Aorta (tissue), 5 donors: ENCODE measurements at regions not wholly inside any gene's neighbourhood (a gene's known extent, or its start where the extent isn't known, plus 50 kb on each side); places are given as distances from the start of the nearest gene placed in this dataset.

Source experiments
- ATAC-seq: fragments of 200-7000 bp; cut with Tn5 transposase; one replicate; pipeline ENCODE4 v1.9.1; 2022; ENCODE audit warnings: moderate library complexity; ENCODE audit not compliant: low FRiP score
- DNase-seq, 2 donors: peaks; one replicate each; pipeline ENCODE4 v3.0.0-alpha.2; 2020
- H3K27ac ChIP-seq, 2 donors: one replicate each; pipeline ENCODE4 v1.5.1; 2013; ENCODE audit warnings: low read length in 2 of 2, mild to moderate bottlenecking in 2 of 2, moderate library complexity in 2 of 2, control low read depth in 1 of 2, inconsistent platforms in 1 of 2, low read depth in 1 of 2
- H3K27me3 ChIP-seq, 2 donors: one replicate each; pipeline ENCODE4 v1.6.1; 2013; ENCODE audit warnings: control low read depth in 1 of 2, low read length in 1 of 2, mild to moderate bottlenecking in 1 of 2, moderate library complexity in 1 of 2; ENCODE audit not compliant: insufficient read depth in 2 of 2, control insufficient read depth in 1 of 2
- H3K36me3 ChIP-seq, 2 donors: one replicate each; pipeline ENCODE4 v1.6.1; 2013; ENCODE audit warnings: control low read depth in 1 of 2, low read length in 1 of 2, mild to moderate bottlenecking in 1 of 2; ENCODE audit not compliant: insufficient read depth in 2 of 2, control insufficient read depth in 1 of 2
- H3K4me1 ChIP-seq, 2 donors: one replicate each; pipeline ENCODE4 v1.6.1; 2013; ENCODE audit warnings: low read length in 2 of 2, control low read depth in 1 of 2, mild to moderate bottlenecking in 1 of 2, moderate library complexity in 1 of 2; ENCODE audit not compliant: insufficient read depth in 2 of 2, control insufficient read depth in 1 of 2
- H3K4me3 ChIP-seq, 2 donors: one replicate each; pipeline ENCODE4 v1.5.1; 2013; ENCODE audit warnings: low read length in 2 of 2, control low read depth in 1 of 2, mild to moderate bottlenecking in 1 of 2
- H3K9me3 ChIP-seq: one replicate; pipeline ENCODE4 v1.6.1; 2013; ENCODE audit warnings: mild to moderate bottlenecking, low read length; ENCODE audit not compliant: control insufficient read depth
- WGBS, 2 donors: extraction: QIAGEN DNeasy Blood & Tissue Kit; methylation state at CpG; one replicate each; pipeline ENCODE4 v1.1.7; 2013; 5-methylcytosine and 5-hydroxymethylcytosine counted together
- intact Hi-C, 2 donors: fragments of 100-400 bp; cut with DNase I; formaldehyde crosslinking; loops; one replicate each; pipeline versions ENCODE4 v1.14.2 to v1.15.0; 2022
- donor health status: healthy with polysubstance abuse.
- donor health status: Bipolar disorder and iron deficiency.
- donor health status: DM: no; HTN: no; CAD: no.
- donor health status: DM: no; HTN: no; CAD: no.
- donor health status: DM: yes; HTN: yes; CAD: no.

- WGBS, 2 donors, result 91 to 93% methylated on average over 1 of the region's 1 CpG
- H3K36me3 ChIP-seq, result no peaks in the 10 kb centered on the region
- no peaks in the 10 kb centered on the region for H3K9me3 ChIP-seq
- ATAC-seq (no peak), DNase-seq (no peak)
- H3K4me3 ChIP-seq, result no peak overlapping the region
- no peaks in the 10 kb centered on the region for H3K4me1 ChIP-seq
- no peaks in the 10 kb centered on the region for H3K27me3 ChIP-seq
- H3K27ac ChIP-seq, result no peak overlapping the region
- intact Hi-C loops, result no loop called here
These were observed 91.7 kb downstream of the MDH1 start for GRCh38 chr2:63680455-63680854.

DNA sequence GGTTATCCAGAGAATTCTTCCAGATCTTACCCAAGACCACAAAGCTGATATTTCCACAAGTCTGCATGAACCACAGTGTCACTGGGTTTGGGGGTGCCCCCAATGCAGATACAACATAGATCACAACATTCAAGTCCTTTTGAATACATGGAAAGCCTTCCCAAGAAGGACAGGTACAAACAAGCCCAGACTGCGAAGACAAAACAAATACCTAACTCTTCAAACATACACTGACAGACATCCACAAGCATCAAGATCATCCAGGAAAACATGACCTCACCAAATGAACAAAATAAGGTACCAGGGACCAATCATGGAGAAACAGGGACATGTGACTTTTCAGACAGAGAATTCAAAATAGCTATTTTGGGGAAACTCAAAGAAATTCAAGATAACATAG, 93.1 kb downstream of the MDH1 start:
- ATAC-seq, result no peak
- H3K9me3 ChIP-seq, result no peaks in the 10 kb centered on the region
- no peaks in the 10 kb centered on the region for H3K36me3 ChIP-seq
- H3K27me3 ChIP-seq, result no peaks in the 10 kb centered on the region
- 96 to 100% methylated on average over 1 of the region's 1 CpG for whole genome bisulfite sequencing, 2 donors
- H3K4me3 ChIP-seq, result no peak overlapping the region
- intact Hi-C loops, result no loop called here
- H3K4me1 ChIP-seq, result no peaks in the 10 kb centered on the region
- no peak overlapping the region for H3K27ac ChIP-seq
- no peak for DNase-seq

GRCh38 chr2:63692002-63692606, 103.3 kb downstream of the MDH1 start:
- DNase-seq (no peak), ATAC-seq (no peak)
- H3K27me3 ChIP-seq, result no peaks in the 10 kb centered on the region
- no peak overlapping the region for H3K4me3 ChIP-seq
- H3K9me3 ChIP-seq, result no peaks in the 10 kb centered on the region
- no peaks in the 10 kb centered on the region for H3K36me3 ChIP-seq
- WGBS, 2 donors, result 0 to 2% methylated on average over 1 of the region's 1 CpG
- H3K4me1 ChIP-seq, result no peaks in the 10 kb centered on the region
- intact Hi-C loops, result loop anchor here in 1 of 2 donors (5.0 kb wide), 1 partner anchor 170 kb away; no protein-coding TSS in a partner anchor
- H3K27ac ChIP-seq, result no peak overlapping the region

- H3K4me1 ChIP-seq, result no peaks in the 10 kb centered on the region
- intact Hi-C loops, result loop anchor here (5.0 kb wide), 2 partner anchors 147 to 167 kb away; partner anchors contain the start of gene UGP2 (in 1 of the 2)
- no peak overlapping the region for H3K27ac ChIP-seq
These were observed 106.8 kb downstream of the MDH1 start for GRCh38 chr2:63695583-63695982.

DNA sequence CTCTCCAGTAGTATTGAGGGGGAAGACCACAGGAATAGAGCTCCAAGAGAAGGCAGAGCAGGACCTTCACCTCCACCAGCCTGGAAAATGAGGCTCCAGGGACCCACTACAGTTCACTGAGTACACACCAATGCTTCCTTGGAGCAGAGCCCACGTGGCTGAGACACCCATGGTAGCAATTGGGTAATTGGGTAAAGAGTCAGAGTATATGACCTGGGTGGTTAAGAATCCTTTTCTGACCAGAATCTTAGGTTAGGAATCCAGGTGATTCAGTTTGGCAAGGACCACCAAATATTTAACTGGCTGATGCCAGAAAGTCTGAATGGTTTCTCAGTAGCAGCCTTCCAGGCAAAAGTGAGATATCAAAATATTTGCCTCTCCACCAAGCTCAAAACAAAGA, 107.7 kb downstream of the MDH1 start:
- Histone ChIP-seq H3K36me3 (no peaks in the 10 kb centered on the region), H3K27ac (no peak overlapping the region), H3K27me3 (no peaks in the 10 kb centered on the region), H3K9me3 (no peaks in the 10 kb centered on the region), H3K4me1 (no peaks in the 10 kb centered on the region), H3K4me3 (no peak overlapping the region)
- no peak for DNase-seq
- WGBS, 2 donors, result 72 to 80% methylated on average over 1 of the region's 1 CpG
- intact Hi-C loops, result loop anchor here (5.0 kb wide), 2 partner anchors 146 to 166 kb away; partner anchors contain the start of gene UGP2 (in 1 of the 2)
- ATAC-seq, result no peak

More at GRCh38 chr2:63695583-63695982, 106.8 kb downstream of the MDH1 start:
- H3K4me3 ChIP-seq, result no peak overlapping the region
- ATAC-seq, result no peak
- H3K36me3 ChIP-seq, result no peaks in the 10 kb centered on the region
- H3K9me3 ChIP-seq, result no peaks in the 10 kb centered on the region
- no peaks in the 10 kb centered on the region for H3K27me3 ChIP-seq
- DNase-seq, result no peak

DNA sequence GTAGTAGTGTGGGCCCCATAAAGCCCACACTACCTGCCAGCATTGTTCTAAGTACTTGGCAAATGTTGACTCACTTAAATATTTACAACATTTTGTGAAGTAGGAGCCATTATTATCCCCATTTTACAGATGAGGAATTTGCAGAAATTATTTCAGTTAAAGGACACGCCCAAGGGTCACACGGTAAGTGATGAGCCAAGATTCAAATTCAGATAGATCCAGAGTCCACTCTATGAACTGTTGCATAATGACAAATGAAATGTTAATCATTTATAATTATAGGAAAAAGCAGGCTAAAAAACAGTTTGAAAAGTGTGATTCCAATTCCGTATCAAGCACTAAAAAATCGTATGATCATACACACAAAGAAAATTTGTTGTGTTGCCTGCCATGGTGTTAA, 108.4 kb downstream of the MDH1 start:
- Histone ChIP-seq H3K36me3 (no peaks in the 10 kb centered on the region), H3K9me3 (no peaks in the 10 kb centered on the region), H3K4me1 (no peaks in the 10 kb centered on the region), H3K27me3 (no peaks in the 10 kb centered on the region), H3K4me3 (no peak overlapping the region), H3K27ac (no peak overlapping the region)
- intact Hi-C loops, result loop anchor here (5.0 kb wide), 2 partner anchors 145 to 165 kb away; partner anchors contain the start of gene UGP2 (in 1 of the 2)
- WGBS, 2 donors, result 93 to 96% methylated on average over 4 of the region's 4 CpGs
- ATAC-seq, result no peak
- no peak for DNase-seq

DNA sequence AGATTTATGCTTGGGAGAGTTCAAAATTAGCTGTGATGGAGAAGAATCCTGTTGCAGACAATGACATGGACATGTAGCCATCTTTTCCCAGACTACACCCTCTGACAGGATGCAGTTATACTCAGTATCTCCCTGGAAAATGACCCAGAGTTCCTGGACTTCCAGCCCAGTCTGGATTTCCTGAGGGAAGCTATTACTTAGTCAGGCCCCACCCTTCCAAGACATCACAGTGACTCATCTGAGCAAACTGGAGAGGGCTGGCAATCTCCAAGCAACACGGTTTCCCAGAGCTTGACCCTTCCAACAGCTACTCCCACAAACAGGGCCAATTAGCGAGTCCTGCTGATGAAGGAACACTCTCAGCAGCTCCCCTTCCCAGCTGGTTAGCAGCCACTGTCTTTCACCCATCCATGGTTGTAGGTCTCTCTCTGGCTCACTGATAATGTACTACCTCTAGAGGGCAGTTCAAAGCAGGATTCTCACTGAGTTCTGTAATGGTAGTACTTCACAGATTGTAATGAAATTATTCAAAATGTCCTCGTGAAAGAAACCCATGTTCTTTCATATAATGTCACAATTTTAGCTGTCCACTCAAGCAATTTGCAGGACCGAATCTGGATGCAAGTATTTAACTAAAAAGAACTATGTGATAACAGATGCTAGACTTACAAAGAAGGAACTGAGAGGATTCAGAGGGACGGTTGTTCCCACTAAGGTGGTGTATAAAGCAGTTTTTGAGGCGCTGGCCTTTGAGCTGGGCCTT, 110.2 kb downstream of the MDH1 start:
- Histone ChIP-seq H3K9me3 (no peaks in the 10 kb centered on the region), H3K4me1 (no peaks in the 10 kb centered on the region), H3K27ac (peak overlapping the region; percentile 28 to 50), H3K27me3 (no peaks in the 10 kb centered on the region), H3K36me3 (no peaks in the 10 kb centered on the region), H3K4me3 (no peak overlapping the region)
- WGBS, 2 donors, result 47% methylated on average over 6 of the region's 6 CpGs
- intact Hi-C loops, result loop anchor here (5.0 kb wide), 2 partner anchors 143 to 163 kb away; partner anchors contain the start of gene UGP2 (in 1 of the 2)
- ATAC-seq, result peak; percentile 95
- peak in 1 of 2 donors; percentile 68 for DNase-seq

GRCh38 chr2:63699549-63699839, 110.7 kb downstream of the MDH1 start:
- Histone ChIP-seq H3K27me3 (no peaks in the 10 kb centered on the region), H3K27ac (peak overlapping the region in 1 of 2 donors; percentile 50), H3K4me1 (no peaks in the 10 kb centered on the region), H3K36me3 (no peaks in the 10 kb centered on the region), H3K4me3 (no peak overlapping the region), H3K9me3 (no peaks in the 10 kb centered on the region)
- ATAC-seq, result no peak
- 38 to 52% methylated on average over 3 of the region's 3 CpGs for WGBS, 2 donors
- no peak for DNase-seq
- intact Hi-C loops, result loop anchor here (5.0 kb wide), 2 partner anchors 143 to 163 kb away; partner anchors contain the start of gene UGP2 (in 1 of the 2)

DNA sequence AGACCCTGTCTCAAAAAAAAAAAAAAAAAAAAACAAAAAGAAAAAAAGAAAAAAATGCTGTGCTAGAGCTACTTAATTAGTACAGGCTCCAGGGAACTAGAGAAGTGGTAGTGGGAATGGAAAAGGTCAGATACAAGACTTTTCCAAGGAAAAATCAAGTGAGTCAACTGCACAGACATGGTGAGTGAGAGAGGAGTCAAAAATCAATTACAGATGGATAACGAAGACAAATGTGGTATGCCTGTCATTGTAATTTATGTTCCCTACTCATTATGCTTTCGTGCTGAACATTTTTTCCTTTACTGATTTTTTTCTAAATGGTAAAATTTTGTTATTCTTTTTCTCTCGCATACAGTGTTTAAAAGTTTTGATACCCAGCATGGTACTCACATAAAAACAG, 111.5 kb downstream of the MDH1 start:
- Histone ChIP-seq H3K27ac (no peak overlapping the region), H3K36me3 (no peaks in the 10 kb centered on the region), H3K4me1 (no peaks in the 10 kb centered on the region), H3K27me3 (no peaks in the 10 kb centered on the region), H3K9me3 (no peaks in the 10 kb centered on the region), H3K4me3 (no peak overlapping the region)
- intact Hi-C loops, result no loop called here
- DNase-seq (no peak), ATAC-seq (no peak)
- WGBS, 2 donors, result 86 to 91% methylated on average over 3 of the region's 3 CpGs
